ENCODE measurements at regions not wholly inside any gene's neighbourhood (a gene's known extent, or its start where the extent isn't known, plus 50 kb on each side); places are given as distances from the start of the nearest gene placed in this dataset.

- TF ChIP-seq EZH2 (IDR thresholded peaks at IDR 0.05; ENCODE audit: low read depth) (no peak), CTCF (conservative IDR thresholded peaks at IDR 0.05) (no peak)
Observed at GRCh38 chr14:104293231-104293841, 154.9 kb downstream of the KIF26A start.
